GM12878 (cell line): ENCODE measurements at regions not wholly inside any gene's neighbourhood (a gene's known extent, or its start where the extent isn't known, plus 50 kb on each side); places are given as distances from the start of the nearest gene placed in this dataset.

Experiments used
- ATAC-seq: fragments of 200-7000 bp; cut with Tn5 transposase; 3 replicates; pipeline ENCODE4 v1.9.1; 2020; ENCODE audit warnings: mild to moderate bottlenecking, moderate library complexity
- BruUV-seq: library from RNA; stranded (reverse); fragments of 400-500 nt; replicated peaks from 2 replicates; lab custom pipeline; 2021; lab: Mats Ljungman, UMichigan
- CTCF ChIA-PET: fragments of 300-600 bp; sonication (Branson Sonifier 250); formaldehyde crosslinking; extraction: SDS; loops from one replicate; lab custom pipeline; 2021; ENCODE audit warnings: inconsistent platforms; lab: Yijun Ruan, JAX
- POLR2A ChIA-PET: fragments of 350-600 bp; formaldehyde crosslinking; extraction: SDS; loops from one replicate; lab custom pipeline; 2021; ENCODE audit warnings: inconsistent platforms; lab: Charles Lee
- RAD21 ChIA-PET: fragments of 300-600 bp; sonication (Branson Sonifier 250); formaldehyde crosslinking; loops from one replicate; lab custom pipeline; 2023; ENCODE audit warnings: antibody characterized with exemption; ENCODE audit not compliant: unreplicated experiment; lab: Charles Lee
- SMC1A ChIA-PET: fragments of 300-600 bp; sonication (Branson Sonifier 250); formaldehyde crosslinking; loops from one replicate; lab custom pipeline; 2023; ENCODE audit not compliant: unreplicated experiment, uncharacterized antibody; lab: Charles Lee
- DNase-seq: peaks from one replicate; pipeline ENCODE4 v3.0.0-alpha.2; 2011; ENCODE audit warnings: low read depth, low spot score
- FAIRE-seq: peaks from 3 replicates; lab custom pipeline; 2011; peaks lifted over from hg19 to GRCh38; lab: Jason Lieb, UNC
- H2AFZ ChIP-seq: 2 replicates; pipeline ENCODE4 v1.6.0; 2011; ENCODE audit warnings: low read depth, low read length, control low read depth; ENCODE audit not compliant: control insufficient read depth
- H3K27ac ChIP-seq: 2 replicates; pipeline ENCODE4 v1.5.1; 2011; ENCODE audit warnings: control low read depth; ENCODE audit not compliant: control insufficient read depth, insufficient read depth
- H3K27me3 ChIP-seq, 2 experiments: replicated peaks in 1 of 2; 2 replicates each; pipeline versions ENCODE4 v1.6.0 to v1.6.1; 2011; ENCODE audit warnings: low read length in 1 of 2; ENCODE audit not compliant: control insufficient read depth in 2 of 2, insufficient read depth in 2 of 2
- H3K36me3 ChIP-seq, 2 experiments: 2 replicates each; pipeline ENCODE4 v1.5.1; 2011; ENCODE audit warnings: low read length in 1 of 2; ENCODE audit not compliant: control insufficient read depth in 2 of 2, insufficient read depth in 2 of 2
- H3K4me1 ChIP-seq: 2 replicates; pipeline ENCODE4 v1.6.1; 2011; ENCODE audit warnings: mild to moderate bottlenecking, low read length, moderate library complexity, mixed read lengths; ENCODE audit not compliant: control insufficient read depth, insufficient read depth
- H3K4me2 ChIP-seq: 2 replicates; pipeline ENCODE4 v1.6.0; 2011; ENCODE audit warnings: control low read depth; ENCODE audit not compliant: control insufficient read depth, insufficient read depth
- H3K4me3 ChIP-seq: fragments of 200-600 bp; sonication (generic); 2 replicates; pipeline ENCODE4 v1.5.1; 2016
- H3K79me2 ChIP-seq: 2 replicates; pipeline ENCODE4 v1.6.0; 2011; ENCODE audit warnings: low read length; ENCODE audit not compliant: control insufficient read depth, insufficient read depth
- H3K9ac ChIP-seq: 2 replicates; pipeline ENCODE4 v1.8.0; 2011; ENCODE audit warnings: low read length, control low read depth, mixed read lengths; ENCODE audit not compliant: control insufficient read depth, insufficient read depth
- H3K9me3 ChIP-seq: replicated peaks from 3 replicates; pipeline ENCODE4 v1.5.1; 2011; ENCODE audit warnings: mild to moderate bottlenecking, low read length; ENCODE audit not compliant: control insufficient read depth, insufficient read depth
- H4K20me1 ChIP-seq: 2 replicates; pipeline ENCODE4 v1.6.0; 2011; ENCODE audit not compliant: control insufficient read depth, insufficient read depth
- ATF2 ChIP-seq: IDR thresholded peaks from 2 replicates; pipeline ENCODE4 v1.6.1; 2012; ENCODE audit warnings: low read length, inconsistent platforms
- BHLHE40 ChIP-seq, 2 experiments: fragments of 450-650 bp in 1 of 2; IDR thresholded peaks; 2 replicates each; pipeline ENCODE4 v1.6.1; 2011 to 2017; ENCODE audit warnings: low read depth in 2 of 2, borderline replicate concordance in 1 of 2, improper control_type of control experiment in 1 of 2, low read length in 1 of 2, mild to moderate bottlenecking in 1 of 2
- CHD2 ChIP-seq: IDR thresholded peaks from 2 replicates; pipeline ENCODE4 v1.6.1; 2011; ENCODE audit warnings: low read depth, low read length, improper control_type of control experiment, borderline replicate concordance
- ELK1 ChIP-seq: IDR thresholded peaks from 2 replicates; pipeline ENCODE4 v1.6.1; 2012; ENCODE audit warnings: low read depth, low read length, improper control_type of control experiment
- GABPA ChIP-seq: IDR thresholded peaks from 2 replicates; pipeline ENCODE4 v1.6.1; 2014; ENCODE audit warnings: antibody characterized with exemption, low read depth, mild to moderate bottlenecking, inconsistent platforms
- JUNB ChIP-seq: IDR thresholded peaks from 2 replicates; pipeline ENCODE4 v1.6.1; 2016; ENCODE audit warnings: antibody characterized with exemption, mild to moderate bottlenecking
- MAX ChIP-seq: IDR thresholded peaks from 2 replicates; pipeline ENCODE4 v1.6.1; 2012; ENCODE audit warnings: low read depth, low read length, improper control_type of control experiment
- MEF2A ChIP-seq: IDR thresholded peaks from 2 replicates; pipeline ENCODE4 v1.6.1; 2011; ENCODE audit warnings: low read depth, mild to moderate bottlenecking, low read length, moderate library complexity; ENCODE audit not compliant: insufficient read depth
- MEF2B ChIP-seq: fragments of 450-650 bp; IDR thresholded peaks from 2 replicates; pipeline ENCODE4 v1.6.1; 2018; ENCODE audit warnings: mild to moderate bottlenecking, moderate library complexity; ENCODE audit not compliant: partially characterized antibody, poor library complexity, severe bottlenecking
- MTA3 ChIP-seq: IDR thresholded peaks from 2 replicates; pipeline ENCODE4 v1.6.1; 2012; ENCODE audit warnings: low read length, inconsistent platforms, borderline replicate concordance
- NFIC ChIP-seq: IDR thresholded peaks from 2 replicates; pipeline ENCODE4 v1.6.1; 2012; ENCODE audit warnings: low read depth, mild to moderate bottlenecking, inconsistent platforms, low read length, moderate library complexity
- NR2C1 ChIP-seq: fragments of 450-650 bp; IDR thresholded peaks from 2 replicates; pipeline ENCODE4 v1.6.1; 2017; ENCODE audit warnings: antibody characterized with exemption, mild to moderate bottlenecking, moderate library complexity
- PML ChIP-seq: IDR thresholded peaks from 2 replicates; pipeline ENCODE4 v1.6.1; 2012; ENCODE audit warnings: low read length, inconsistent platforms
- RAD51 ChIP-seq: fragments of 450-650 bp; IDR thresholded peaks from 2 replicates; pipeline ENCODE4 v1.6.1; 2016; ENCODE audit warnings: moderate library complexity, mild to moderate bottlenecking, inconsistent platforms
- RBBP5 ChIP-seq: fragments of 200-600 bp; sonication (generic); conservative IDR thresholded peaks from 2 replicates; pipeline ENCODE4 v1.6.1; 2016
- TARDBP ChIP-seq: IDR thresholded peaks from 2 replicates; pipeline ENCODE4 v1.6.1; 2016; ENCODE audit warnings: borderline replicate concordance
- USF1 ChIP-seq: IDR thresholded peaks from 2 replicates; pipeline ENCODE4 v1.6.1; 2011; ENCODE audit warnings: borderline replicate concordance, low read depth, mild to moderate bottlenecking, moderate library complexity, mixed read lengths, low read length; ENCODE audit not compliant: insufficient read depth; ENCODE audit errors: extremely low read length
- ZNF217 ChIP-seq: fragments of 450-650 bp; IDR thresholded peaks from 2 replicates; pipeline ENCODE4 v1.6.1; 2017; ENCODE audit warnings: antibody characterized with exemption, mild to moderate bottlenecking
- WGBS: methylation state at CpG from one replicate; pipeline ENCODE4 v1.1.6; 2016; ENCODE audit warnings: low lambda C conversion rate; ENCODE audit not compliant: insufficient replicate concordance, insufficient coverage; ENCODE audit errors: missing lambda C conversion rate; 5-methylcytosine and 5-hydroxymethylcytosine counted together
- in situ Hi-C: fragments of 300-500 bp; cut with MboI; formaldehyde crosslinking; loops from 9 replicates; pipeline ENCODE4 v1.14.3; 2018; ENCODE audit warnings: mixed read lengths
- intact Hi-C: fragments of 100-400 bp; cut with micrococcal nuclease; formaldehyde crosslinking; loops from one replicate; pipeline ENCODE4 v1.14.2; 2022; ENCODE audit not compliant: unreplicated experiment

- in situ Hi-C loops (no loop called here), intact Hi-C loops (no loop called here)
- Histone ChIP-seq H3K9me3 (no peaks in the 10 kb centered on the region; the same call in 1 of the 3 replicates), H4K20me1 (no peaks in the 10 kb centered on the region), H3K9ac (no peak overlapping the region), H3K4me2 (no peak overlapping the region), H3K4me1 (peaks cover 24% of the 10 kb centered on the region), H3K4me3 (no peak overlapping the region), H3K79me2 (no peaks in the 10 kb centered on the region), H3K36me3 (no peaks in the 10 kb centered on the region), H2AFZ (no peak overlapping the region), H3K27me3 (no peaks in the 10 kb centered on the region), H3K27ac (no peak overlapping the region)
- BruUV-seq = no TSS peak
- 46% methylated on average over 3 of the region's 3 CpGs for WGBS
- SMC1A ChIA-PET = interaction anchor here (0.6 to 14.7 kb wide), 7 partner anchors 9 to 296 kb away, joined by 3 to 378 read pairs (median 4); no protein-coding TSS in a partner anchor
- ATAC-seq (no peak), DNase-seq (no peak), FAIRE-seq (no peak)
- RAD21 ChIA-PET = interaction anchor here (1.5 to 20.2 kb wide), 2 partner anchors 10 to 21 kb away, joined by 4 to 381 read pairs; no protein-coding TSS in a partner anchor
- CTCF ChIA-PET = interaction anchor here (1.8 to 1.9 kb wide), 2 partner anchors 9 kb away, joined by 5 to 6 read pairs; no protein-coding TSS in a partner anchor
- POLR2A ChIA-PET = interaction anchor here (0.7 to 1.0 kb wide), 2 partner anchors 8 to 21 kb away, joined by 3 read pairs; no protein-coding TSS in a partner anchor
- TF ChIP-seq RBBP5 = no peak
- no peak for TF ChIP-seq ZNF217
- no peak for TF ChIP-seq NFIC
- no peak for TF ChIP-seq JUNB
- no peak for TF ChIP-seq ELK1
- no peak for TF ChIP-seq BHLHE40 (IDR thresholded peaks at IDR 0.05; ENCODE audit: borderline replicate concordance in 1 of 2, low read depth in 2 of 2, low read length in 1 of 2)
- no peak for TF ChIP-seq GABPA
- no peak for TF ChIP-seq MTA3
- TF ChIP-seq ATF2 = no peak
- no peak for TF ChIP-seq MAX
- no peak for TF ChIP-seq MEF2A
- no peak for TF ChIP-seq PML
- no peak for TF ChIP-seq CHD2
- no peak for TF ChIP-seq NR2C1
- TF ChIP-seq TARDBP = no peak
- TF ChIP-seq RAD51 = no peak
- no peak for TF ChIP-seq USF1
- no peak for TF ChIP-seq MEF2B
Measured at GRCh38 chr3:31235062-31235700, 297.5 kb upstream of the STT3B start.
